ENCODE measurements at regions not wholly inside any gene's neighbourhood (a gene's known extent, or its start where the extent isn't known, plus 50 kb on each side); places are given as distances from the start of the nearest gene placed in this dataset.

GRCh38 chrX:69083801-69084200 lies 81.5 kb downstream of the PJA1 start:
- no peak for DNase-seq

GRCh38 chrX:69083361-69083760 lies 81.9 kb downstream of the PJA1 start:
- no peak for DNase-seq

GRCh38 chrX:69082753-69083150 lies 82.5 kb downstream of the PJA1 start:
- no peak for DNase-seq

GRCh38 chrX:69082055-69082752 lies 83.0 kb downstream of the PJA1 start:
- DNase-seq: no peak

GRCh38 chrX:69080855-69081465 lies 84.3 kb downstream of the PJA1 start:
- no peak for DNase-seq

DNA sequence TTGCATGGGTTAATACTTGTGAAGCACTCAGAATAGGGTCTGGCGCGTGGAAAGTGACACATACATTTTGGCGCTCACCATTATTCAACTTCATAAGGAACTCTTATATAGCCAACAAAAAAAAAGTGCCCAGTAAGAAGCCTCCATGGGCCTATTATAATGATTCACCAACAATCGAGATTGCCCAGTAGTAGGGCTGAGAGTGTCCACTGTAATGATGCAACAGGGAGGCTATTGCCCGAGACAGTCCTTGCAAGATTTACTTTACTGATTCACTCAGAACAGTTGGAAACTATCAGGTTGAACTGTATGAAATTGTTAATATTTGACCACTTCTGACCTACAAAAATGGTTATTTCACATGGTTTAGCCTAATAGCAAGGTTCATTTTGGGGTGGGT lies 86.0 kb downstream of the PJA1 start:
- no peak for DNase-seq

DNA sequence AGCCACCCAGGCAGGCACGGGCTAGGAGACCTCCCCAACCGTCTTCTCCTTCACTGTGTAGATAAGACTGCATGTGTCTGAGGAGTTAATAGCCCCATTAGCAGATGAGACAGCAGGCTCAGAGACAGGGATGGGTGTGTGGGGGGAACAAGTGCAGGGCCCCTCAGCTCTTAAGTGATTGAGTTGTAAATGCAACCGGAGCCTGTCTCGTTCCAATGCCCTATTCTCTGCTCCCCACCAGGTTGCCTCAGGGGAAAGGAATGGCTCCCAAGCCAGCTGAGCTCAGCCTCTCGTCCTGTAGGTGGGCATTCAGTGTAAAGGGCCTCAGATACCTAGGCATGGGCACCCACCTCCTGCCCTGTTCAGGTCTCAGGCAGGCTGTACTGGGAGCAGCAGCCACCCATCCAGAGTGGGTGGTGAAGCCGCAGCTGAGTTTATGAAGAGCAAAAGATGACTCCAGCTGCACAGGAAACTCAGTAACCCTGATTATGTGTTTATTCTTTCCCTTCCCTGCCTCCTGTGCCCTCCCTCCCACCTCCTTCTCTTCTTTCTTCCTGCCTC lies 87.3 kb downstream of the PJA1 start:
- DNase-seq: no peak

DNA sequence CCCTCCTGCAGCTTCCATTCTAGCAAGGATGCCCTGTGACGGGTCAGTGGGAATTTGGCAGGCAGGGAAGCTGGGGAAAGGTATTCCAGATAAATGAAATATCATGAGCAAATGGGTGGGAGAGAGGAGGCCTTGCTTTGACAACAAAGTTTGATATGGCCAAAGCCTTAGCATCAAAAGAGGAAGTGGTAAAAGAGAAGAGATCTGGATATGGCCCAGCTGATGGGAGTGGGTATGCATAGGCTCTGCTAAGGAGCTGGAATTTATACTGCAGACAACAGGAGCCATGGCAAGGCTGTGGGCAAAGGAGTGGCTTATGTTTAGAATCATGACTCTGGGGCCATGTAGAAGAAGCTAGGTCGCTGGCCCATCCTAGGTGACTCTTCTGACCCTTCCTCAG lies 89.2 kb downstream of the PJA1 start:
- no peak for DNase-seq

DNA sequence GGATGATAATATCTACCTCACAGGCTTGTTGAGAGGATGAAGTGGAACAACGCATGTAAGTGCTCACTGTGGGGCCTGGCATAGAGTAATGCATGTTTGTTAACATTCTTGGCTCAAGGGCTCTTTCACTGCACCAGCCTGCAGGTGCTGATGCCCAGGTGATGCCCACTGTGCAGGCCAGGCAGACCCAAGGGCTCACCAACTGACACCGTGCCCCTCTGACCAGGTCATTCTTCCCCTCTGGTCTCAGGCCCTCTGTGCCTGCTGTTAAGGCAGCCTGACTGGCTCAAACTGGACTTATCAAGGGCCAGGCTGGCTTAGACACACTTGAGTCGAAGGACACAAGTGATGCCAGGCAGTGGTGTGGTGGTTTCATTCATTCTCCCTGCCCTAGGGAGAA lies 90.5 kb downstream of the PJA1 start:
- no peak for DNase-seq

DNA sequence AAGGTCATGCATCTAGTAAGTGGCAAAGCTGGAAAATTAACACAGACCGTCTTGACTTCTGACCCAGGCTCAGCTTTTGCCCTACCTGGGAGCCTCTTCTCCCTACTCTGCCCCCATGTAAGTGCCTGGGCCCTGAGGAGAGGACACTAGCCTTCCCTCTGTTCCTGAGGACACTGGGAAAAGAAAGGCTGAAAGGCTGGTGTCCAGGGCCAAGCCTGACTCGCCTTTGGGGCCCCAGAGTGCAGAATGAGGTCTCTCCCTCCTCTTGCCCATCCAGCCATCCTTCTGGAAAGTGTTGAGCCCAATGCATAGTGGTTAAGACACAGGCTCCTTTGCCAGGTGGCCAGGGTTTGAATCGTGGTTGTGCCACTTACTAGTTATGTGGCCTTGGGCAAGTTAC lies 91.5 kb downstream of the PJA1 start:
- no peak for DNase-seq

DNA sequence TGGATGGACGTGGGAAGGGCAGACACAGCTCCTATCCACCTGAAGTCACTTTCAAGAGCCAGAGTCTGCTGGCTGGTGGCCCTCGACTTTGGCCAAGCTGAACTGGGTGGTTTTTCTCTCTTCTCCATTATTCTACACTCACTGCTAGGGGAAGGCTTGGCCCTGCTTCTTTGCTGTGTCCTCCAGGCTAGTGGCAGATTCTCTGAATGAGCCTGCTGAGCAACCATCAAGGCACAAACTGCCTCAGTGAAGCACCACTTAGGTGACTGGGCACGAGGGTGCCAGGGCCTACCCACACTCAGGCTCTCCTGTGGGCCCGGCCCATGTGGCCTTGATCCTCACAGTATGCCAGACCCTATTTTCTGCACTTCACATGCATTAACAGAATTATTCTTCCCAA lies 92.0 kb downstream of the PJA1 start:
- no peak for DNase-seq

GRCh38 chrX:69072486-69073006 lies 92.7 kb downstream of the PJA1 start:
- DNase-seq: no peak

DNA sequence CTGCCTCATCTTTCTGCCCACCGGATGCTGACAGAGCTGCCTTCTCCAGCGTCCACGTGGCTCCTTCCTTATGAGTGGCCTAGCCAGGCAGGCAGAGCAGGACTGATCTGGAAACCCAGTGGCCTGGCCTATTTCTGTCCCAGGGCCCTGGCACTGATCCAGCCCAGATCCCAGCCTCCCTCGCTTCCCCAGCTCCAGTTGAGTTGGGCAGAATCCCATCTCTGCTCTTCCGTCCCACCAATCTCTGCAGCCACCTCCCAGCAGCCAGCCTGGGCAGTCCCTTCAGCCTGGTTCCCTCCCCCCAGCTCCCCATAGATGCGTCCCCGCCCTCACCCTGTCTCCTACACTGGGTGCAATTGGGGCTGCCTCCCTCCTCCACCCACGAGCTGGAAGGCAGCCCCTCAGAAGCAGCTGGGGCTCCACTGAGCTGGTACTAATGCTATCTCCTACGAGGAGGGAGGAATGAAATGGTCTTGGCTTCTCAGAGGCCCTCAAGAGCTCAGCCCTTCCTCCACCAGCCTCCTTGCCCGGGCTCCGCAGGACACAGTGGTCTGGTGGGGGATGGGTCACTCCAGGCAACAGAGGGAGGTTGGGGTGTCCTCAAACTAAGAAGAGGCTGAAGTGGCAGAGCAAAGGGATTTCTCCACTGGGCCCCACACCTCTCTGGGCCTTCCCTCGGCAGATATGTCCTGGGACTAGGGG lies 94.2 kb downstream of the PJA1 start:
- peak; percentile 41 to 56 (median 45) for DNase-seq

DNA sequence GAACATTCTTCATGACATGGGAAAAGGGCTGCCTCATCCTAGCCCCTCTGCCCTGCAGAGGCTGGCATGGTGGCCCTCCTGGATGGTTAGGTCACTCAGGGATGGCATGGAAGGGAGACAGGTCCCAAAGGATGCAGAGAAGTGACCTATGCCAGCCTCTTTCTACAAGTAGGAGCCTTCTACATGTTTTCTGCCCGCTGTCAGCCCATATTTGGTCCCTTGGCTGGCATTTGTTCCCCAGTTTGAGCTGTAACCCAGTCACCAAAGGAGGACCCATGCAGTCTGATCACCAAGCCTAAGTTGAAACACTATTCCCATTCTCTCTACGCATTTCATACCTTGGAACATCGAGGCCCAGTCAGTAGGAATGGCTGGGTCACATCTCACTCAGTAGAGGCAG lies 95.4 kb downstream of the PJA1 start:
- DNase-seq: no peak

- no peak for DNase-seq
Observed at GRCh38 chrX:69069086-69069445, 96.2 kb downstream of the PJA1 start.

GRCh38 chrX:69068301-69069085 lies 96.8 kb downstream of the PJA1 start:
- DNase-seq: no peak

GRCh38 chrX:69067841-69068240 lies 97.4 kb downstream of the PJA1 start:
- DNase-seq: no peak

GRCh38 chrX:69066966-69067525 lies 98.2 kb downstream of the PJA1 start:
- no peak for DNase-seq

GRCh38 chrX:69066021-69066757 lies 99.1 kb downstream of the PJA1 start:
- DNase-seq: no peak

GRCh38 chrX:69065451-69065850 lies 99.8 kb downstream of the PJA1 start:
- no peak for DNase-seq

GRCh38 chrX:69063486-69063885 lies 101.8 kb downstream of the PJA1 start:
- no peak for DNase-seq
